ENCODE measurements at regions not wholly inside any gene's neighbourhood (a gene's known extent, or its start where the extent isn't known, plus 50 kb on each side); places are given as distances from the start of the nearest gene placed in this dataset.

GRCh38 chr2:16180631-16181030, 240.3 kb downstream of the MYCN start:
- TF ChIP-seq CTCF (IDR thresholded peaks at IDR 0.05) (no peak), POLR2A (IDR thresholded peaks at IDR 0.05) (no peak)
